ENCODE measurements at regions not wholly inside any gene's neighbourhood (a gene's known extent, or its start where the extent isn't known, plus 50 kb on each side); places are given as distances from the start of the nearest gene placed in this dataset.

- Histone ChIP-seq H3K4me1 (ENCODE audit: control insufficient read depth, low read depth, low read length) (peaks cover 4% of the 10 kb centered on the region), H3K36me3 (ENCODE audit: control insufficient read depth, insufficient read depth, low read length) (no peaks in the 10 kb centered on the region), H3K4me3 (ENCODE audit: low read length) (no peak overlapping the region), H3K27ac (ENCODE audit: low read depth, low read length) (no peak overlapping the region), H3K18ac (ENCODE audit: low read length) (no peak overlapping the region), H2AK5ac (ENCODE audit: low read length) (no peak overlapping the region), H3K4me2 (ENCODE audit: low read length) (no peak overlapping the region), H4K8ac (ENCODE audit: low read depth, low read length) (no peak overlapping the region), H4K5ac (ENCODE audit: low read length) (no peak overlapping the region), H2BK5ac (ENCODE audit: low read length) (no peak overlapping the region), H3K9ac (ENCODE audit: low read length) (no peak overlapping the region), H3K79me1 (ENCODE audit: low read length) (peaks cover 2% of the 10 kb centered on the region), H3K27me3 (ENCODE audit: insufficient read depth, low read length, poor library complexity) (no peaks in the 10 kb centered on the region), H3K23ac (ENCODE audit: low read length) (peak overlapping the region; percentile 80), H3K56ac (ENCODE audit: low read length) (no peak overlapping the region), H2BK120ac (ENCODE audit: low read depth, low read length) (no peak overlapping the region), H2BK15ac (replicated peaks; ENCODE audit: low read depth) (no peak overlapping the region), H3K79me2 (ENCODE audit: control insufficient read depth, insufficient read depth, low read length) (no peaks in the 10 kb centered on the region), H3K4ac (ENCODE audit: low read depth, low read length) (no peak overlapping the region)
- DNase-seq, result peak; percentile 60
- no CpG with 5 or more reads among the region's 17 CpGs for WGBS (ENCODE audit: extremely low coverage, insufficient coverage, low lambda C conversion rate)
Observed at GRCh38 chr17:77363821-77364361, 223.1 kb downstream of the SEC14L1 start.

- no peak overlapping the region for H4K8ac ChIP-seq (ENCODE audit: low read depth, low read length)
- no peak overlapping the region for H3K27ac ChIP-seq (ENCODE audit: low read depth, low read length)
- peaks cover 2% of the 10 kb centered on the region for H3K79me1 ChIP-seq (ENCODE audit: low read length)
- no peaks in the 10 kb centered on the region for H3K36me3 ChIP-seq (ENCODE audit: control insufficient read depth, insufficient read depth, low read length)
- H2BK120ac ChIP-seq (ENCODE audit: low read depth, low read length), result no peak overlapping the region
- WGBS (ENCODE audit: extremely low coverage, insufficient coverage, low lambda C conversion rate), result no CpG with 5 or more reads among the region's 10 CpGs
- H3K18ac ChIP-seq (ENCODE audit: low read length), result no peak overlapping the region
- H3K9ac ChIP-seq (ENCODE audit: low read length), result no peak overlapping the region
- H3K4me3 ChIP-seq (ENCODE audit: low read length), result no peak overlapping the region
- H3K23ac ChIP-seq (ENCODE audit: low read length), result peak overlapping the region; percentile 80
- no peaks in the 10 kb centered on the region for H3K27me3 ChIP-seq (ENCODE audit: insufficient read depth, low read length, poor library complexity)
- H2BK15ac ChIP-seq (replicated peaks; ENCODE audit: low read depth), result no peak overlapping the region
- no peaks in the 10 kb centered on the region for H3K79me2 ChIP-seq (ENCODE audit: control insufficient read depth, insufficient read depth, low read length)
- H3K56ac ChIP-seq (ENCODE audit: low read length), result no peak overlapping the region
- H3K4ac ChIP-seq (ENCODE audit: low read depth, low read length), result no peak overlapping the region
- DNase-seq, result no peak
- no peak overlapping the region for H2AK5ac ChIP-seq (ENCODE audit: low read length)
- H2BK5ac ChIP-seq (ENCODE audit: low read length), result no peak overlapping the region
- H3K4me2 ChIP-seq (ENCODE audit: low read length), result no peak overlapping the region
- peaks cover 4% of the 10 kb centered on the region for H3K4me1 ChIP-seq (ENCODE audit: control insufficient read depth, low read depth, low read length)
- no peak overlapping the region for H4K5ac ChIP-seq (ENCODE audit: low read length)
Observed at GRCh38 chr17:77364381-77364911, 223.7 kb downstream of the SEC14L1 start.

- Histone ChIP-seq H3K4me1 (ENCODE audit: control insufficient read depth, low read depth, low read length) (peaks cover 4% of the 10 kb centered on the region), H3K4ac (ENCODE audit: low read depth, low read length) (no peak overlapping the region), H3K27ac (ENCODE audit: low read depth, low read length) (no peak overlapping the region), H3K4me2 (ENCODE audit: low read length) (no peak overlapping the region), H2BK15ac (replicated peaks; ENCODE audit: low read depth) (no peak overlapping the region), H3K79me2 (ENCODE audit: control insufficient read depth, insufficient read depth, low read length) (no peaks in the 10 kb centered on the region), H3K9ac (ENCODE audit: low read length) (no peak overlapping the region), H2AK5ac (ENCODE audit: low read length) (no peak overlapping the region), H4K5ac (ENCODE audit: low read length) (no peak overlapping the region), H3K56ac (ENCODE audit: low read length) (no peak overlapping the region), H3K79me1 (ENCODE audit: low read length) (peaks cover 5% of the 10 kb centered on the region), H4K8ac (ENCODE audit: low read depth, low read length) (no peak overlapping the region), H3K4me3 (ENCODE audit: low read length) (no peak overlapping the region), H3K18ac (ENCODE audit: low read length) (no peak overlapping the region), H3K27me3 (ENCODE audit: insufficient read depth, low read length, poor library complexity) (no peaks in the 10 kb centered on the region), H3K36me3 (ENCODE audit: control insufficient read depth, insufficient read depth, low read length) (no peaks in the 10 kb centered on the region), H3K23ac (ENCODE audit: low read length) (no peak overlapping the region), H2BK120ac (ENCODE audit: low read depth, low read length) (no peak overlapping the region), H2BK5ac (ENCODE audit: low read length) (no peak overlapping the region)
- DNase-seq, result no peak
- WGBS (ENCODE audit: extremely low coverage, insufficient coverage, low lambda C conversion rate), result no CpG with 5 or more reads among the region's 8 CpGs
Observed at GRCh38 chr17:77364941-77365583, 224.3 kb downstream of the SEC14L1 start.

GRCh38 chr17:77365584-77366186 is 224.9 kb downstream of the SEC14L1 start:
- peaks cover 4% of the 10 kb centered on the region for H3K79me1 ChIP-seq (ENCODE audit: low read length)
- peak overlapping the region; percentile 48 for H3K23ac ChIP-seq (ENCODE audit: low read length)
- H2BK5ac ChIP-seq (ENCODE audit: low read length), result no peak overlapping the region
- no peak overlapping the region for H4K5ac ChIP-seq (ENCODE audit: low read length)
- WGBS (ENCODE audit: extremely low coverage, insufficient coverage, low lambda C conversion rate), result no CpG with 5 or more reads among the region's 11 CpGs
- H2AK5ac ChIP-seq (ENCODE audit: low read length), result no peak overlapping the region
- no peak overlapping the region for H2BK15ac ChIP-seq (replicated peaks; ENCODE audit: low read depth)
- DNase-seq, result no peak
- no peak overlapping the region for H3K18ac ChIP-seq (ENCODE audit: low read length)
- H4K8ac ChIP-seq (ENCODE audit: low read depth, low read length), result no peak overlapping the region
- no peak overlapping the region for H2BK120ac ChIP-seq (ENCODE audit: low read depth, low read length)
- H3K9ac ChIP-seq (ENCODE audit: low read length), result no peak overlapping the region
- no peak overlapping the region for H3K4ac ChIP-seq (ENCODE audit: low read depth, low read length)
- no peaks in the 10 kb centered on the region for H3K27me3 ChIP-seq (ENCODE audit: insufficient read depth, low read length, poor library complexity)
- H3K27ac ChIP-seq (ENCODE audit: low read depth, low read length), result no peak overlapping the region
- H3K36me3 ChIP-seq (ENCODE audit: control insufficient read depth, insufficient read depth, low read length), result no peaks in the 10 kb centered on the region
- H3K4me2 ChIP-seq (ENCODE audit: low read length), result no peak overlapping the region
- no peaks in the 10 kb centered on the region for H3K79me2 ChIP-seq (ENCODE audit: control insufficient read depth, insufficient read depth, low read length)
- no peak overlapping the region for H3K4me3 ChIP-seq (ENCODE audit: low read length)
- H3K4me1 ChIP-seq (ENCODE audit: control insufficient read depth, low read depth, low read length), result peaks cover 4% of the 10 kb centered on the region
- H3K56ac ChIP-seq (ENCODE audit: low read length), result no peak overlapping the region

DNA sequence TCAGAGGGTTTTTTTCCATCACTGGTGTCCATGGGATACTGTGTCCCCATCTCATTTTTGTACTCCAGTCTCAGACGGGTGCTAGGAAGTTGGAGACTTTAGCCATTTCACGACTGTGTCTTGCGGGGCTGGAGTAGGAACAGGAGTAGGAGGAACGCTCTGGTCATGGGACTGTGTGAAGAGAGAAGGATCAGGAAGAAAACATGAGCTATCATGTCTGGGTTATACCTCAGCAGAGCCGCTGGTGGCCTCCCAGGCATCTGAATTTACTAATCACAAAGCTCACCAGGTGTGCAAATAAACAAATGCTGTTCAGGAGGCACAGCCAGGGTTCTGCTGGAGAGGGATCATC is 225.4 kb downstream of the SEC14L1 start:
- H3K18ac ChIP-seq (ENCODE audit: low read length), result no peak overlapping the region
- H3K4ac ChIP-seq (ENCODE audit: low read depth, low read length), result no peak overlapping the region
- H3K56ac ChIP-seq (ENCODE audit: low read length), result no peak overlapping the region
- H3K23ac ChIP-seq (ENCODE audit: low read length), result peak overlapping the region; percentile 48
- H3K9ac ChIP-seq (ENCODE audit: low read length), result no peak overlapping the region
- H2BK15ac ChIP-seq (replicated peaks; ENCODE audit: low read depth), result no peak overlapping the region
- no peaks in the 10 kb centered on the region for H3K27me3 ChIP-seq (ENCODE audit: insufficient read depth, low read length, poor library complexity)
- no peak overlapping the region for H4K5ac ChIP-seq (ENCODE audit: low read length)
- peaks cover 5% of the 10 kb centered on the region for H3K4me1 ChIP-seq (ENCODE audit: control insufficient read depth, low read depth, low read length)
- H2BK5ac ChIP-seq (ENCODE audit: low read length), result no peak overlapping the region
- no peaks in the 10 kb centered on the region for H3K79me2 ChIP-seq (ENCODE audit: control insufficient read depth, insufficient read depth, low read length)
- DNase-seq, result no peak
- no peak overlapping the region for H3K27ac ChIP-seq (ENCODE audit: low read depth, low read length)
- H3K36me3 ChIP-seq (ENCODE audit: control insufficient read depth, insufficient read depth, low read length), result no peaks in the 10 kb centered on the region
- H3K79me1 ChIP-seq (ENCODE audit: low read length), result peaks cover 4% of the 10 kb centered on the region
- no peak overlapping the region for H3K4me3 ChIP-seq (ENCODE audit: low read length)
- WGBS (ENCODE audit: extremely low coverage, insufficient coverage, low lambda C conversion rate), result no CpG with 5 or more reads among the region's 5 CpGs
- no peak overlapping the region for H3K4me2 ChIP-seq (ENCODE audit: low read length)
- H2AK5ac ChIP-seq (ENCODE audit: low read length), result no peak overlapping the region
- H2BK120ac ChIP-seq (ENCODE audit: low read depth, low read length), result no peak overlapping the region
- no peak overlapping the region for H4K8ac ChIP-seq (ENCODE audit: low read depth, low read length)

All from mesendoderm (in vitro differentiated cells).